ENCODE measurements at regions not wholly inside any gene's neighbourhood (a gene's known extent, or its start where the extent isn't known, plus 50 kb on each side); places are given as distances from the start of the nearest gene placed in this dataset.

DNA sequence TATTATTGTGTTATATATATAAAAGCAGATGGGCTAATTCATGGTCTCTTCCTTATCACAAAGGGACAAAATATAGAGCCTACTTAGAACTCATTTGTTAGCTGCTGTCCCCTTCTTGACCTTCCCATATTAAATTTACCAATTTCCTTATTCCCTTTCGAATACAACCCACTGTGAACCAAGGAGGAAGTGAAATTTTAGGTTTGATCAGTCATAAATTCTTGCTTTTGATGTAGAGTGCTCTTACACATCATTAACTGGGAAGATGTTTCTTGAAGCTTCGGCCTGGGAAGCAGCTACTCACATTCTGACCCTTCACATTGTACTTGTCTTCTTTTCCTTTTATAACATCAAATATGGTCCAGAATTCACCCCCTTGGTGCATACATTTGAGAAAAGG lies 579.0 kb downstream of the LRFN5 start:
- H3K27ac Mint-ChIP-seq = no peak overlapping the region
- DNase-seq (no peak), ATAC-seq (no peak)
- peaks cover 8% of the 10 kb centered on the region for H3K9me3 Mint-ChIP-seq
- no peaks in the 10 kb centered on the region for H3K4me1 Mint-ChIP-seq
- no peaks in the 10 kb centered on the region for H3K36me3 Mint-ChIP-seq (ENCODE audit: low read depth)
- no peaks in the 10 kb centered on the region for H3K27me3 Mint-ChIP-seq
- H3K4me3 Mint-ChIP-seq = no peak overlapping the region

DNA sequence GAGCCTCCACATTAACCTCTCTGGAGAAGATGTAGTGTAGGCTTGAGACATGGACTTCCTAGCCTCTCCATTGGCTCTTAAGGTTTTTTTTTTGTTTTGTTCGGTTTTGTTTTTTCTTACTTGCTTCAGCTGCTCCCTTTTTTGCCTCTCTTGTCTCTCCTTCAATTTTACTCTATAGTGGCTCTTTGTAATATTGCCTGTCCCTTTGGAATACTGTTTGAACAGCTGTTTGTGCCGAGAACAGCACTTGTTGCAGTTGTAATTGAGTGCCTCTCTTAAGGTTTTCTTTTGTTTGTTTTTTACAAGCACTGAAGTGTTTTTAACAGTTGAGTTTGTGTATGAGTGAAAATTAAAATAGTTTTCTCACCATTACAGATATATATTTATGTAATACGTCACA lies 567.7 kb downstream of the LRFN5 start:
- no peak overlapping the region for H3K4me3 Mint-ChIP-seq
- no peaks in the 10 kb centered on the region for H3K36me3 Mint-ChIP-seq (ENCODE audit: low read depth)
- H3K27me3 Mint-ChIP-seq = no peaks in the 10 kb centered on the region
- DNase-seq (no peak), ATAC-seq (no peak)
- H3K9me3 Mint-ChIP-seq = peaks cover 9% of the 10 kb centered on the region
- H3K4me1 Mint-ChIP-seq = no peaks in the 10 kb centered on the region
- no peak overlapping the region for H3K27ac Mint-ChIP-seq

DNA sequence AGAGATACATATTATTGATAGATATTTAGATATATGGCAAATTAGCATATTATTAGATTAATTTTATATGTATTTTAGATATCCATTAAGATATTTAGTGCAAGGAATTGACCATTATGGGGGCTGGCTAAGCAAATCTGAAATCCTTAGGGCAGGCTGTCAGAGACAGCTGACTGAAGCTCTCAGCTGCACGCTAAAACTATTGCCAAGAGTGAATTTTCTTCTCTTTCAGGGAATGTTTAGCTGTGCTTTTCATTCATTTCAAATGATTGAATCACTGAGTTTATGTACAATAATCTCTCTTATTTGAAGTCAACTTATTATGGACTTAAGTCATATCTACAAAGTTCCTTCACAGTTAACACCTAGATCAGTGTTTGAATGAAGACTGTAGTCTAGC lies 566.5 kb downstream of the LRFN5 start:
- H3K4me1 Mint-ChIP-seq = no peaks in the 10 kb centered on the region
- H3K27me3 Mint-ChIP-seq = no peaks in the 10 kb centered on the region
- DNase-seq = no peak
- no peaks in the 10 kb centered on the region for H3K36me3 Mint-ChIP-seq (ENCODE audit: low read depth)
- H3K4me3 Mint-ChIP-seq = no peak overlapping the region
- peaks cover 17% of the 10 kb centered on the region for H3K9me3 Mint-ChIP-seq
- no peak overlapping the region for H3K27ac Mint-ChIP-seq
- ATAC-seq = no peak

DNA sequence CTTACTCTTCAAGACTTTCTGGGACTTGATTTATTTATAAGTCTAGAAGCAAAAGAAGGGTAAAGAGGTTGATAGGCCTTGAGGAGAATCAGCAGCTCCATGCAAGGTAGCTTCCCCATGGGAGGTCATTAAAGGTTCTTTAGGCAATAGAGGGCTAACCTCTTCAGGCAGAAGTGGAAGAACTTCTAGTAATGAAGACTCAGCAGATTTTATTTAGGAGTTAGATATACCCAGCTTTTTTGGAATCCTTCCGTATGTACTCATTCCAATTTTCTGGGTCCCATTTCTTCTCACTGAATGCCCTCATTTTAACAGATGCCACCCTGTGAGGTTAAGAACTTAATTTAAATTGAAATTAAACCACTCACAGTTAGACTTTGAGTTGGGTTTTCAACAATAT lies 565.6 kb downstream of the LRFN5 start:
- no peaks in the 10 kb centered on the region for H3K27me3 Mint-ChIP-seq
- H3K36me3 Mint-ChIP-seq (ENCODE audit: low read depth) = no peaks in the 10 kb centered on the region
- no peaks in the 10 kb centered on the region for H3K4me1 Mint-ChIP-seq
- ATAC-seq = no peak
- H3K4me3 Mint-ChIP-seq = no peak overlapping the region
- no peak overlapping the region for H3K27ac Mint-ChIP-seq
- DNase-seq = no peak
- H3K9me3 Mint-ChIP-seq = peaks cover 17% of the 10 kb centered on the region

DNA sequence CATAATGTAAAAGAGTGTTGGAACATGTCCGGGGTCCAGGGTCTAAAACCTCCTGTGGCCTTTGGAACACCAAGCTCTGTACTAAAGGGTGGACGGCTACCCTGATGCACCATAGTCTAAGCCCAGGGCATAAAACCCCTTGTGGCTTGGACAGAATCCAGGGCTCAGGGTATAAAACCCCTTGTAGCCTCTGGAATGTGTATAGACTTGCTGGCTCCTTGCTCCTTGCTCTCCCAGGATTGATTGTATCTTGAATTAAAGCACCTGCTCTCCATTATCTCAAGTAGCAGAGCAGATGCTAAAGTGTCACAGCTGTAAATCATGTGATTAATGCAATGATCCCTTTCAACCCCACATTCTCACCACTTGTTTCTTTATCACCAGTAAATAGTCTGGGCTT lies 556.5 kb downstream of the LRFN5 start:
- ATAC-seq (no peak), DNase-seq (no peak)
- Mint-ChIP-seq H3K27ac (no peak overlapping the region), H3K36me3 (ENCODE audit: low read depth) (no peaks in the 10 kb centered on the region), H3K4me1 (no peaks in the 10 kb centered on the region), H3K27me3 (no peaks in the 10 kb centered on the region), H3K4me3 (no peak overlapping the region), H3K9me3 (peaks cover 8% of the 10 kb centered on the region)

DNA sequence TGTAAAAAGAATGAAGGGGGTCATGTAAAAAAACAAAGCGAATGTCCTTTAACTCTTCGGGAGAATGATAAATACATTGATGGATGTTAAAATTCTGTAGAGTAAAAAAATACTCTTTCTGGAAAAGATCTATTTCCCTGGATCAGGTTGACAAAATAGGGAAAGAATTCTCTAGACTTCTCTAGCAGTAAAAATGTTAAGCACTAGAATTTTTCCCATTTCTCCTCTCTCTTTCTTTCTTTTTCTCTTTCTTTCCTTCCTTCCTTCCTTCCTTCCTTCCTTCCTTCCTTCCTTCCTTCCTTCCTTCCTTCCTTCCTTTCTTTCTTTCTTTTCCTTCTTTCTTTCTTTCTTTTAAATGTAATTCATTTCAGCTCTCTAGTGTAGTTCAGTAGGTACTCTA lies 552.5 kb downstream of the LRFN5 start:
- no peak overlapping the region for H3K27ac Mint-ChIP-seq
- H3K4me1 Mint-ChIP-seq = no peaks in the 10 kb centered on the region
- no peaks in the 10 kb centered on the region for H3K27me3 Mint-ChIP-seq
- H3K9me3 Mint-ChIP-seq = peaks cover 5% of the 10 kb centered on the region
- H3K4me3 Mint-ChIP-seq = no peak overlapping the region
- DNase-seq (no peak), ATAC-seq (no peak)
- H3K36me3 Mint-ChIP-seq (ENCODE audit: low read depth) = no peaks in the 10 kb centered on the region

DNA sequence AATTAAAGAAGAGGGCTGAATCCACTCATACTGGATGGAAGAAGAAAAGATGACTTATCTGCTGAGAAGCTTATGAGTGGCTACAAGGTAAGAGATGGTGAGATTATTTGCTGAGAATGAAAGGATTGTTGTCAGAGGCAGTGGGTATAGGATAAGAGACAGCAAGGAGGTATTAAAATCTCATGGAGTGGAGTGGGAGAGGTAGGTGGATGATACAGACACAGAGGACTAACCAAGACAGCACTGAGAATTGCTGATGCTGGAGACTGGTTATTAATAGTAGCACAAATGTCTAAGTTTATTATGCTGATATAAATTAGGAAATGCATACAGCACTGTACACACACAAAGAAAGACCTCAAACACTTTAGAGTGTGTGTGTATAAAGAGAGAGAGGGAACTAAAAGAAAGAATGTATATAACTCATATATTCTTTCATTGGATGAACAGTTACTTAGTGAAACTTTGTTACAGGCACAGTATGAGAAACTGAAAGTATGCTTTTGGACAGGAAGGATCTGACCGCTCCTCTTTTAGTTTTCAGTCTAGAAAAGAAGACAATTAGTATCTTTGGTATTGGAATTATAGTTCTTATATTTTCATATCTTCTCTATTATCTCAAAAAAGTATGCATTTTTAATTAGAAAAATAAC lies 543.1 kb downstream of the LRFN5 start:
- Mint-ChIP-seq H3K36me3 (ENCODE audit: low read depth) (no peaks in the 10 kb centered on the region), H3K27me3 (no peaks in the 10 kb centered on the region), H3K27ac (no peak overlapping the region), H3K4me3 (no peak overlapping the region), H3K4me1 (no peaks in the 10 kb centered on the region), H3K9me3 (peaks cover 8% of the 10 kb centered on the region)
- ATAC-seq (no peak), DNase-seq (no peak)

DNA sequence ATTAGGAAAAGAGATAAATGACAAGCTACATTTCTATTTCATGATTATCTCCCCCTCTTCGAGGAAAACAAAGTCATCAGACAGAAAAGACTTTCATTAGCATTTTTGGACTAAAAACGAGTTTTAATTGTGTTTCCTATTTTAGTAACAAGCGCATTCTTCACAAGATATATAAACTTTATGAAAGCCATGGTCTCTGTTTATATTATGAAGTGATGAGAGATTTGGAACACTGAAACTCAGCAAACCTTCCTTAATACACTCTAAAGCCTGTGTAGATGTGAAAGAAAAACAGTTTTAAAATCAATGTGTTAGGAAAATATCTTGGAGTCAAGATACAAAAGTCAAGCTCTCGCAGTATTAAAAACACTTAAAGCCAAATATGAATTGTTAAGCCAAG lies 539.1 kb downstream of the LRFN5 start:
- no peak overlapping the region for H3K4me3 Mint-ChIP-seq
- H3K27ac Mint-ChIP-seq = no peak overlapping the region
- ATAC-seq = no peak
- no peaks in the 10 kb centered on the region for H3K27me3 Mint-ChIP-seq
- no peaks in the 10 kb centered on the region for H3K36me3 Mint-ChIP-seq (ENCODE audit: low read depth)
- no peaks in the 10 kb centered on the region for H3K4me1 Mint-ChIP-seq
- H3K9me3 Mint-ChIP-seq = peaks cover 9% of the 10 kb centered on the region
- no peak for DNase-seq

DNA sequence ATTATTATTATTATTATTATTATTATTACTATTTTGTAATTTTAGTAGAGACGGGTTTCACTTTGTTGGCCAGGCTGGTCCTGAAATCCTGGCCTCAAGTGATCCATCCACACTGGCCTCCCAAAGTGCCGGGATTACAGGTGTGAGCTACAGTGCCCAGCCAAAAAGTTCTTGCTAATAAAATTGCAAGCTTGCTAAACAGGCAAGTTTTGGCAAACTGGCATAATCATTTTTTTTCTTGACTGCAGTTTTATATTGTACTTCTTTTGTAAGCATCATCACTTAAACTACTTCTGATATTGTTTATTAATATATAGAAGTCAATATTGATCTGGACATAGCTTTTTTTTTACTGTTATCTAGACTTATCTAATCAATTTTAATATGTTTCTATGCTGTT lies 536.4 kb downstream of the LRFN5 start:
- Mint-ChIP-seq H3K27me3 (no peaks in the 10 kb centered on the region), H3K27ac (no peak overlapping the region), H3K36me3 (ENCODE audit: low read depth) (no peaks in the 10 kb centered on the region), H3K4me1 (no peaks in the 10 kb centered on the region), H3K4me3 (no peak overlapping the region), H3K9me3 (peaks cover 9% of the 10 kb centered on the region)
- DNase-seq (no peak), ATAC-seq (no peak)

DNA sequence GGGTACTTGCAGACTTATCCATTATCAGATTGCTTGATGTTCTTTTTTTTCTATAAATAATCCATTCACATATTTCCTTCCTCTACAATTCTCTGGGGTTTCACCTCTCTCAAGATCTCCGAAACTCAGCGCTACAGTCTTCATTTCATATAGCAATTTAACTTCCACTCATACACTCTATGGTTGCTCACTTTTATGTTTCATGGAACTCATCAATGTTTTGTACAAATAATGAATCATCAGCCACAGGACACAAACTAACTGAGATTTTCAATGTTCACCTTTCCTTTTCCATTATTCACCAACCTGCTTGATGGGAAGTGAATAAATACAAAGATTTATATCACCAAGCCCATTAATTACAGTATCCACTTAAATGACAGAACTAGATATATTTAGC lies 534.7 kb downstream of the LRFN5 start:
- no peaks in the 10 kb centered on the region for H3K27me3 Mint-ChIP-seq
- ATAC-seq (no peak), DNase-seq (no peak)
- no peaks in the 10 kb centered on the region for H3K36me3 Mint-ChIP-seq (ENCODE audit: low read depth)
- no peak overlapping the region for H3K4me3 Mint-ChIP-seq
- H3K9me3 Mint-ChIP-seq = peaks cover 9% of the 10 kb centered on the region
- H3K27ac Mint-ChIP-seq = no peak overlapping the region
- H3K4me1 Mint-ChIP-seq = no peaks in the 10 kb centered on the region

DNA sequence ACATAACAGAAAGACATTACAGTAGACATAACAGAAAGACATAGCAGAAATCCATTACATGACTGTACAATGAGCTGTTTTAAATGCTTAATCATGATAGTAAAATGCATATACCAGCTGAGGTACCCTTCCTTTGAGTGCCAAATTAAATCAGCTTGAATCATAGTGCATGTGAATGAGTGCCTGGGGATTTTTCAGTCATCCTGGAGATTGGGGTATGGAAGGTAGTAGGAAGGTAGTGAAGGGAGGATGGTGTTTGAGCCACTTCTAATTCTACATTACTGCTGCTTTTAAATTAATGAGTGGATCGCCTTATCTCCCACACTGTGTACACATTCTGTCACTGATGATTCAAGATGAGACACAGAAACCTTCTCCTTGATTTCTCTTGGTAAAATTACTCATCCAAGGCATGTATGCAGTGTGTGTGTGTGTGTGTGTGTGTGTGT lies 534.2 kb downstream of the LRFN5 start:
- ATAC-seq = no peak
- Mint-ChIP-seq H3K4me1 (no peaks in the 10 kb centered on the region), H3K27me3 (no peaks in the 10 kb centered on the region), H3K9me3 (peaks cover 9% of the 10 kb centered on the region), H3K36me3 (ENCODE audit: low read depth) (no peaks in the 10 kb centered on the region), H3K4me3 (no peak overlapping the region), H3K27ac (no peak overlapping the region)
- no peak for DNase-seq

DNA sequence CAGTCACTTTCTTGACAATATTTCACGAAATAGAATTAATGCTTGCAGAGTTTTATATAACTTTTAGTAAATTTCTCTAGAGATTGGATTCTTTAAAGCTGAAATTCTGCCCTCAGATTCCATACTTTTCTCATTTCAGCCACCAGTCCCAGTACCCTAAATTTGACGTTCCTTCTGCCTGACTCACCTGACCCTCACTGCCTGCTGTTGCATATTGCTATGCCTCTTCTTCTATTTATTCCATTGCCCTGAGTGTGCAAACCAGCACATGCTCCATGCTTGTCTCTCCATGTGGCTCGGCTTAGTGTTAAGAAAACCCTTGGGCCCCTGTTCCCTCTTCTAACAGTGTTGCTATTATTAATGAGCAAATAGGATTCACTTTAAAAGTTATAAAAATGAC lies 533.3 kb downstream of the LRFN5 start:
- no peaks in the 10 kb centered on the region for H3K36me3 Mint-ChIP-seq (ENCODE audit: low read depth)
- DNase-seq (no peak), ATAC-seq (no peak)
- no peaks in the 10 kb centered on the region for H3K4me1 Mint-ChIP-seq
- peaks cover 4% of the 10 kb centered on the region for H3K9me3 Mint-ChIP-seq
- no peak overlapping the region for H3K4me3 Mint-ChIP-seq
- H3K27me3 Mint-ChIP-seq = no peaks in the 10 kb centered on the region
- no peak overlapping the region for H3K27ac Mint-ChIP-seq

DNA sequence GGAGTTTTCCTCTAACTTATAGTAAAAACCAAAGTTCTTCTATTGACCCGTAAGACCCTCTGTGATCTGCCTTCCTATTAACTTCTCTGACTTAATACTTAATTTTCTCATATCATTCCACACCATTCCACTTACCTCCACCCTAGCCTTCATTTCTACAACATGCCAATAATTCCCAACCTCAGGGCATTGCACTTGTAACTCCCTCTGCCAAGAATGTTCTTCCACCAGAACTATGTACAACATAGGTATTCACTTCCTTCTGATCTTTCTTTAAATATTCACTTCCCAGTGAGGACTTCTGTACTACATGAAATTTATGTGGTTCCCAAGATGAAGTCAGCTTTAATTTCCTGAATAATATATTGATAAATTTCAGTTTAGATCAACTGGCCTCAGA lies 531.7 kb downstream of the LRFN5 start:
- no peaks in the 10 kb centered on the region for H3K4me1 Mint-ChIP-seq
- H3K27ac Mint-ChIP-seq = no peak overlapping the region
- H3K9me3 Mint-ChIP-seq = no peaks in the 10 kb centered on the region

DNA sequence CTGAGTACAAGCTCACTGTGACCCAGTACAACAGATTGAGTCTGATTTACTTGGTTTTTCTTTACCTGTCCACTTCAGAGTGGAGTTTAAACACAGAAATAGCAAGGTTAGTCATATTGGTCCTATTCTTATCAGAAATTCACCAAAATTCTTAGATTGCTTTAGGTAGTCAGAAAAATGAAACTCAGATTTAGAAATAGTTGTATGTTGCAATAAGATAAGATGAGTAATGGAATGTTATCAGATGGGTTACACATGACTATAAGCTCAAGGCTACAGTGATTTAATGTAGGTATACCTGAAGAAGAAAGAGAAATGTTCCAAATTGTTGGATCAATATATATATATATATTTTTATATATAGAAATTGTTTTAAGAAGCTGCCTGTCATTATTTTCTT lies 524.1 kb downstream of the LRFN5 start:
- Mint-ChIP-seq H3K4me1 (no peaks in the 10 kb centered on the region), H3K4me3 (no peak overlapping the region), H3K9me3 (peaks cover 13% of the 10 kb centered on the region), H3K27ac (no peak overlapping the region), H3K36me3 (ENCODE audit: low read depth) (no peaks in the 10 kb centered on the region), H3K27me3 (no peaks in the 10 kb centered on the region)
- DNase-seq (no peak), ATAC-seq (no peak)

More for the DNA sequence above, 531.7 kb downstream of the LRFN5 start:
- no peak overlapping the region for H3K4me3 Mint-ChIP-seq
- ATAC-seq = no peak
- H3K27me3 Mint-ChIP-seq = no peaks in the 10 kb centered on the region
- DNase-seq = no peak
- no peaks in the 10 kb centered on the region for H3K36me3 Mint-ChIP-seq (ENCODE audit: low read depth)

DNA sequence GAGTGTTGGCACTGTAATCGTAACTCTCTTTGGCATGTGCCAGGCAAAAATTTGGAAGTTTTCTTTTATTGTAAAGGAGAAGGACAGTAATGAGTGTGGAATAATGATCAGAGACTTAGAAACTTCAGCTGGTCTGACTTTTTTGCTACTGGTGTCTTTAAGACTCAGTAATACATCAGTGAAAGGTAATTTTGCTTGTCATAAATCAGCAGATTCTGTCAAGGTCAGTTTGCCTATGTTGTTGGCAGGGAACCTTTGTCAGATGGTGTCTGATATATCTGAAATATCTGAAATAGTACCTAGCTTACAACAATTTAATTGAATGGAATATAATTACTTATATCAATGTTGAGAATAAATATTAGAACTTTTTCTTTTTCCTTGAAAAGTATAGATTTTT lies 516.9 kb downstream of the LRFN5 start:
- no peak for ATAC-seq
- peaks cover 7% of the 10 kb centered on the region for H3K9me3 Mint-ChIP-seq
- no peaks in the 10 kb centered on the region for H3K27me3 Mint-ChIP-seq
- H3K4me1 Mint-ChIP-seq = no peaks in the 10 kb centered on the region
- H3K27ac Mint-ChIP-seq = no peak overlapping the region
- H3K4me3 Mint-ChIP-seq = no peak overlapping the region
- no peaks in the 10 kb centered on the region for H3K36me3 Mint-ChIP-seq (ENCODE audit: low read depth)
- DNase-seq = no peak
